HepG2 (cell line): ENCODE measurements at regions not wholly inside any gene's neighbourhood (a gene's known extent, or its start where the extent isn't known, plus 50 kb on each side); places are given as distances from the start of the nearest gene placed in this dataset.

Experiments used
- AGO1 ChIP-seq: fragments of 200-400 bp; formaldehyde crosslinking; IDR thresholded peaks from 2 replicates; pipeline ENCODE4 v1.6.1; 2017; ENCODE audit warnings: mild to moderate bottlenecking, low read depth, low read length, moderate library complexity; ENCODE audit not compliant: poor library complexity, severe bottlenecking
- ARID4A ChIP-seq: sonication (generic); formaldehyde crosslinking; IDR thresholded peaks from 2 replicates; pipeline ENCODE4 v1.5.0; 2020; ENCODE audit warnings: mild to moderate bottlenecking, missing genetic modification reagents, borderline replicate concordance
- EHMT2 ChIP-seq: fragments of 200-600 bp; sonication (generic); IDR thresholded peaks from 2 replicates; pipeline ENCODE4 v1.7.0; 2017; ENCODE audit warnings: antibody characterized with exemption, low read depth, low read length, borderline replicate concordance
- ETV6 ChIP-seq: sonication (generic); formaldehyde crosslinking; conservative IDR thresholded peaks from 2 replicates; pipeline ENCODE4 v1.4.0; 2020; ENCODE audit warnings: missing genetic modification reagents
- HNF4A ChIP-seq: sonication (generic); formaldehyde crosslinking; IDR thresholded peaks from 2 replicates; pipeline ENCODE4 v1.4.0; 2020; ENCODE audit warnings: missing genetic modification reagents
- KLF12 ChIP-seq: sonication (generic); formaldehyde crosslinking; IDR thresholded peaks from 2 replicates; pipeline ENCODE4 v1.4.0; 2020; ENCODE audit warnings: missing genetic modification reagents, borderline replicate concordance
- NFYB ChIP-seq: sonication (generic); formaldehyde crosslinking; IDR thresholded peaks from 2 replicates; pipeline ENCODE4 v1.4.0; 2020; ENCODE audit warnings: missing genetic modification reagents
- PAXIP1 ChIP-seq: sonication (generic); formaldehyde crosslinking; conservative IDR thresholded peaks from 2 replicates; pipeline ENCODE4 v1.4.0; 2020; ENCODE audit warnings: mild to moderate bottlenecking, missing genetic modification reagents, moderate library complexity
- PHF21A ChIP-seq: sonication (generic); formaldehyde crosslinking; IDR thresholded peaks from 2 replicates; pipeline ENCODE4 v1.5.0; 2020; ENCODE audit warnings: mild to moderate bottlenecking, missing genetic modification reagents
- PITX1 ChIP-seq: sonication (generic); formaldehyde crosslinking; IDR thresholded peaks from 2 replicates; pipeline ENCODE4 v1.5.1; 2020; ENCODE audit warnings: mild to moderate bottlenecking, missing genetic modification reagents
- STAT6 ChIP-seq: sonication (generic); formaldehyde crosslinking; IDR thresholded peaks from 2 replicates; pipeline ENCODE4 v1.4.0; 2020; ENCODE audit warnings: missing genetic modification reagents, mild to moderate bottlenecking, borderline replicate concordance
- ZNF230 ChIP-seq: sonication (generic); formaldehyde crosslinking; IDR thresholded peaks from 2 replicates; pipeline ENCODE4 v1.4.0; 2020; ENCODE audit warnings: mild to moderate bottlenecking, missing genetic modification reagents
- ZNF530 ChIP-seq: sonication (generic); formaldehyde crosslinking; IDR thresholded peaks from 2 replicates; pipeline ENCODE4 v1.5.0; 2020; ENCODE audit warnings: low read depth, mild to moderate bottlenecking, missing genetic modification reagents
- ZNF737 ChIP-seq: sonication (generic); formaldehyde crosslinking; IDR thresholded peaks from 2 replicates; pipeline ENCODE4 v1.5.0; 2020; ENCODE audit warnings: missing genetic modification reagents, mild to moderate bottlenecking, borderline replicate concordance
- ZSCAN25 ChIP-seq: sonication (generic); formaldehyde crosslinking; IDR thresholded peaks from 2 replicates; pipeline ENCODE4 v1.8.0; 2022; ENCODE audit warnings: mild to moderate bottlenecking, missing genetic modification reagents
- ZXDC ChIP-seq: sonication (generic); formaldehyde crosslinking; IDR thresholded peaks from 2 replicates; pipeline ENCODE4 v1.5.0; 2020; ENCODE audit warnings: mild to moderate bottlenecking, missing genetic modification reagents

- no peak for TF ChIP-seq KLF12
- TF ChIP-seq HNF4A (CRISPR knock-in tag) = peak; percentile 93
- no peak for TF ChIP-seq ZNF530 (CRISPR knock-in tag)
- peak; percentile 75 for TF ChIP-seq PAXIP1 (CRISPR knock-in tag)
- TF ChIP-seq ZSCAN25 (CRISPR knock-in tag) = no peak
- TF ChIP-seq AGO1 = no peak
- no peak for TF ChIP-seq NFYB (CRISPR knock-in tag)
- TF ChIP-seq EHMT2 = peak; percentile 65; the same call in 1 of the 2 replicates
- peak; percentile 47; the same call in 1 of the 2 replicates for TF ChIP-seq PHF21A (CRISPR knock-in tag)
- TF ChIP-seq ARID4A (CRISPR knock-in tag) = no peak
- no peak for TF ChIP-seq ETV6 (CRISPR knock-in tag)
- TF ChIP-seq ZXDC (CRISPR knock-in tag) = no peak
- TF ChIP-seq STAT6 (CRISPR knock-in tag) = no peak
- no peak for TF ChIP-seq ZNF230 (CRISPR knock-in tag)
- no peak for TF ChIP-seq ZNF737 (CRISPR knock-in tag)
- TF ChIP-seq PITX1 (CRISPR knock-in tag) = 0 out of 2 replicates have a peak, but pooled peaks have one; percentile 26
These were observed 175.0 kb upstream of the NPY start (continued) for GRCh38 chr7:24108906-24109376.
